Kidney (tissue), 13 donors: ENCODE measurements at regions not wholly inside any gene's neighbourhood (a gene's known extent, or its start where the extent isn't known, plus 50 kb on each side); places are given as distances from the start of the nearest gene placed in this dataset.

Source experiments
- DNase-seq, 5 donors: peaks; one replicate each; pipeline ENCODE4 v3.0.0-alpha.2; 2013 to 2020
- FAIRE-seq: peaks from 2 replicates; lab custom pipeline; 2012; peaks lifted over from hg19 to GRCh38; lab: Jason Lieb, UNC
- H3K27ac ChIP-seq, 2 donors: one replicate each; pipeline ENCODE4 v1.7.0; 2013; ENCODE audit warnings: low read depth in 2 of 2, low read length in 2 of 2, inconsistent platforms in 1 of 2
- H3K27me3 ChIP-seq: one replicate; pipeline ENCODE4 v1.7.1; 2013; ENCODE audit warnings: low read length, inconsistent platforms; ENCODE audit not compliant: control insufficient read depth, insufficient read depth
- H3K36me3 ChIP-seq, 3 donors: one replicate each; pipeline versions ENCODE4 v1.7.0 to v1.7.1; 2013; ENCODE audit warnings: low read length in 3 of 3, control low read depth in 1 of 3, inconsistent platforms in 1 of 3; ENCODE audit not compliant: insufficient read depth in 3 of 3, control insufficient read depth in 2 of 3
- H3K4me1 ChIP-seq, 3 donors: one replicate each; pipeline versions ENCODE4 v1.7.0 to v1.7.1; 2013; ENCODE audit warnings: low read length in 3 of 3, inconsistent platforms in 1 of 3, low read depth in 1 of 3; ENCODE audit not compliant: control insufficient read depth in 2 of 3, insufficient read depth in 2 of 3
- H3K4me3 ChIP-seq, 3 donors: one replicate each; pipeline versions ENCODE4 v1.7.0 to v1.8.1; 2013; ENCODE audit warnings: low read length in 3 of 3, control low read depth in 1 of 3, inconsistent platforms in 1 of 3
- H3K9ac ChIP-seq, 3 donors: one replicate each; pipeline versions ENCODE4 v1.7.0 to v1.7.1; 2013; ENCODE audit warnings: low read length in 3 of 3, control low read depth in 1 of 3, inconsistent platforms in 1 of 3
- H3K9me3 ChIP-seq, 3 donors: one replicate each; pipeline versions ENCODE4 v1.7.0 to v1.7.1; 2013; ENCODE audit warnings: low read length in 3 of 3, control low read depth in 1 of 3, inconsistent platforms in 1 of 3; ENCODE audit not compliant: control insufficient read depth in 2 of 3, insufficient read depth in 1 of 3
- CTCF ChIP-seq: IDR thresholded peaks from 3 replicates; pipeline ENCODE4 v1.5.1; 2012; ENCODE audit warnings: mild to moderate bottlenecking, moderate library complexity, borderline replicate concordance; ENCODE audit not compliant: insufficient read depth; ENCODE audit errors: extremely low read depth
- intact Hi-C: fragments of 100-400 bp; cut with DNase I; formaldehyde crosslinking; loops from one replicate; pipeline ENCODE4 v1.11.1; 2022
- donor health status: control.
- donor health status: control.
- donor health status: control.
- donor health status: control.
- donor health status: control.
- donor health status: DM: yes; HTN: yes; CAD: no.
- donor health status: Normal renal cell carcinoma (clear cell type).

DNA sequence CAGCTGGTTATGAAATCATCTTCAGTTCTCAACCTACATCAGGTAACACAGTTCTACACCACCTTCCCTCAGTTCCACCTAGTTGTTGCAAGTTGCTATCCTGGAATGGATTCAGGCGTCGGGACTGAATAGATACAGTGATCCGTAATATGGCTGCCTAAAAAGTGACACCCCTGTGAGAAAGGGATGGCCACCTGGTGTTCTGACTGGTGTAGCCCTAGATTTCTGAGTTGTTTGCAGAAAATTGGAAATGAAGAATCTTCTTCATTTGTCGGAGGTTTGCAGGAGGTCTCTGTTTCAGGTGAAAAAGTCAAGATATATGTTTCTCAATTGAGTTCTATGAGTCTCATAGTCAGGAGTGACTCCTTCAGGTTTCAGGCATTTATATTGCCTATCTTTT lies 225.8 kb upstream of the ELAC2 start:
- no peak overlapping the region for H3K9ac ChIP-seq
- intact Hi-C loops, result no loop called here
- no peaks in the 10 kb centered on the region for H3K36me3 ChIP-seq
- H3K27me3 ChIP-seq, result no peaks in the 10 kb centered on the region
- no peak for TF ChIP-seq CTCF
- DNase-seq (no peak), FAIRE-seq (no peak)
- H3K4me3 ChIP-seq, result no peak overlapping the region
- H3K4me1 ChIP-seq, result no peaks in the 10 kb centered on the region
- no peak overlapping the region for H3K27ac ChIP-seq
- H3K9me3 ChIP-seq, result no peaks in the 10 kb centered on the region

- FAIRE-seq (no peak), DNase-seq (peak in 1 of 5 donors; percentile 38)
- no peaks in the 10 kb centered on the region for H3K36me3 ChIP-seq
- H3K9ac ChIP-seq, result no peak overlapping the region
- H3K9me3 ChIP-seq, result no peaks in the 10 kb centered on the region
- no peak for TF ChIP-seq CTCF
- H3K27me3 ChIP-seq, result no peaks in the 10 kb centered on the region
- H3K27ac ChIP-seq, result no peak overlapping the region
- intact Hi-C loops, result no loop called here
- H3K4me1 ChIP-seq, result no peaks in the 10 kb centered on the region
- no peak overlapping the region for H3K4me3 ChIP-seq
Measured at GRCh38 chr17:13240851-13241250, 223.0 kb upstream of the ELAC2 start.

GRCh38 chr17:13230350-13231264 lies 212.8 kb upstream of the ELAC2 start:
- intact Hi-C loops, result no loop called here
- Histone ChIP-seq H3K27ac (no peak overlapping the region), H3K9me3 (no peaks in the 10 kb centered on the region), H3K27me3 (no peaks in the 10 kb centered on the region), H3K36me3 (no peaks in the 10 kb centered on the region), H3K4me3 (no peak overlapping the region), H3K9ac (no peak overlapping the region), H3K4me1 (no peaks in the 10 kb centered on the region)
- DNase-seq (no peak), FAIRE-seq (no peak)
- no peak for TF ChIP-seq CTCF
